Activated CD8-positive, alpha-beta T cell treated with anti-CD3 and anti-CD28 coated beads for 36 hours (primary cell): ENCODE measurements at regions not wholly inside any gene's neighbourhood (a gene's known extent, or its start where the extent isn't known, plus 50 kb on each side); places are given as distances from the start of the nearest gene placed in this dataset.

Source experiments
- ATAC-seq: fragments of 200-7000 bp; cut with Tn5 transposase; one replicate; pipeline ENCODE4 v1.10.0; 2021; ENCODE audit warnings: mild to moderate bottlenecking, moderate library complexity
- CTCF ChIA-PET: fragments of 350-600 bp; sonication (Branson Sonifier 250); formaldehyde crosslinking; loops from one replicate; lab custom pipeline; 2021; ENCODE audit warnings: antibody characterized with exemption; lab: Charles Lee
- POLR2A ChIA-PET: fragments of 350-600 bp; sonication (Branson Sonifier 250); formaldehyde crosslinking; loops from one replicate; lab custom pipeline; 2021; ENCODE audit warnings: antibody characterized with exemption; lab: Charles Lee
- DNase-seq: peaks from one replicate; pipeline ENCODE4 v3.0.0-alpha.2; 2020
- H3K27ac Mint-ChIP-seq: one replicate; pipeline ENCODE4 v1.8.0; 2021; ENCODE audit warnings: mild to moderate bottlenecking, mixed read lengths
- H3K27me3 Mint-ChIP-seq: one replicate; pipeline ENCODE4 v1.8.0; 2021; ENCODE audit warnings: mixed read lengths
- H3K36me3 Mint-ChIP-seq: one replicate; pipeline ENCODE4 v1.8.0; 2021; ENCODE audit warnings: low read depth, mixed read lengths
- H3K4me1 Mint-ChIP-seq: one replicate; pipeline ENCODE4 v1.8.0; 2021; ENCODE audit warnings: low read depth, mixed read lengths
- H3K4me3 Mint-ChIP-seq: one replicate; pipeline ENCODE4 v1.8.0; 2021; ENCODE audit warnings: mild to moderate bottlenecking, moderate library complexity, mixed read lengths
- H3K9me3 Mint-ChIP-seq: one replicate; pipeline ENCODE4 v1.8.0; 2021; ENCODE audit warnings: mixed read lengths
- CTCF ChIP-seq: fragments of 200-600 bp; IDR thresholded peaks from one replicate; pipeline ENCODE4 v1.8.0; 2022; ENCODE audit warnings: antibody characterized with exemption, mild to moderate bottlenecking
- intact Hi-C: fragments of 100-400 bp; cut with micrococcal nuclease; formaldehyde crosslinking; loops from one replicate; pipeline ENCODE4 v1.10.0; 2022

- DNase-seq, result no peak
- no peak for ATAC-seq
- Mint-ChIP-seq H3K36me3 (no peaks in the 10 kb centered on the region), H3K27me3 (no peaks in the 10 kb centered on the region), H3K4me1 (no peaks in the 10 kb centered on the region), H3K9me3 (peaks cover 2% of the 10 kb centered on the region), H3K27ac (no peak overlapping the region), H3K4me3 (no peak overlapping the region)
- ChIA-PET CTCF (no interaction called here), POLR2A (no interaction called here)
- no peak for TF ChIP-seq CTCF
- intact Hi-C loops, result no loop called here
Measured at GRCh38 chr13:63896321-63896720, 2480.7 kb upstream of the PCDH20 start.

DNA sequence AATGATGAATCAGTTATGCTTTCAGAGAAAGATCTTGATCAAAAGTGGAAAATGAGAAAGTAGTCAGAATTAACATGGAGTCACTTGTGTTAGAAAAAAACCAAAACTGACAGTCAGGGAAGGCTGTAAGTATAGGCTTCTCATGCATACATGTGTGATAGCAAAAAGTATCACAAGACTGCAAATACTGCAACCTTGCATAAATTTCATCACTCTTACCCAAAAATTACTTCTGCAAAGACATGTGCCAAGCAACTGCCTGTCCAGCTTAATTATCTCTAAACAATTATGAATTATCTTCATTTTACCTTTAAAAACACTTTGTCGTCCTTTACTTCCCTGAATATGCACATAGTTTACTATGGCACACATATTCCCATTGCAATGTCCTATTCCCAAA is 2466.4 kb upstream of the PCDH20 start:
- Mint-ChIP-seq H3K4me1 (no peaks in the 10 kb centered on the region), H3K27me3 (no peaks in the 10 kb centered on the region), H3K36me3 (no peaks in the 10 kb centered on the region), H3K27ac (no peak overlapping the region), H3K4me3 (no peak overlapping the region), H3K9me3 (peaks cover 20% of the 10 kb centered on the region)
- DNase-seq (no peak), ATAC-seq (no peak)
- POLR2A ChIA-PET, result no interaction called here
- intact Hi-C loops, result no loop called here
- no peak for TF ChIP-seq CTCF
- CTCF ChIA-PET, result no interaction called here

DNA sequence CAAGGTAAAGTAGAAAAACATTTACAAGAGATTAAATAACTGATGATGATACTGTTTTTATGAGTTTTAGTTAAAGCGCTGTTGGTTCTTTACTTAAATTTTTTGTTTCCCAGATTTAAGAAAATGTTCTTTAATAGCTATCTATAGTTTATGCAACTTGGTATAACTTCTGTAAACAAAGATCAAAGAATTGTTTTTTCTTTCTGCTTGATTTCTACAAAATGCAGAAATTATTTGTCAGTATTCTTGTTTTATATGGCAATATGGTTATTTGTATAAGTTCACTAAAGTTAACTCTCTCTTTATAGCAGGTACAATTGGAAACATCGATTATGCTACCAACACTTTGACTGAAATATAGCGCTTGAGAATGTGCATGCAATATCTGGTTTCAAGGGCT is 2465.1 kb upstream of the PCDH20 start:
- Mint-ChIP-seq H3K4me1 (no peaks in the 10 kb centered on the region), H3K9me3 (peaks cover 20% of the 10 kb centered on the region), H3K36me3 (no peaks in the 10 kb centered on the region), H3K27ac (no peak overlapping the region), H3K27me3 (no peaks in the 10 kb centered on the region), H3K4me3 (no peak overlapping the region)
- TF ChIP-seq CTCF, result no peak
- DNase-seq, result no peak
- ChIA-PET CTCF (no interaction called here), POLR2A (no interaction called here)
- intact Hi-C loops, result no loop called here
- ATAC-seq, result no peak

GRCh38 chr13:63873936-63874335 is 2458.3 kb upstream of the PCDH20 start:
- CTCF ChIA-PET, result no interaction called here
- Mint-ChIP-seq H3K36me3 (no peaks in the 10 kb centered on the region), H3K4me3 (no peak overlapping the region), H3K27ac (no peak overlapping the region), H3K27me3 (no peaks in the 10 kb centered on the region), H3K4me1 (no peaks in the 10 kb centered on the region), H3K9me3 (peaks cover 11% of the 10 kb centered on the region)
- ATAC-seq (no peak), DNase-seq (no peak)
- TF ChIP-seq CTCF, result no peak
- intact Hi-C loops, result no loop called here
- POLR2A ChIA-PET, result no interaction called here

DNA sequence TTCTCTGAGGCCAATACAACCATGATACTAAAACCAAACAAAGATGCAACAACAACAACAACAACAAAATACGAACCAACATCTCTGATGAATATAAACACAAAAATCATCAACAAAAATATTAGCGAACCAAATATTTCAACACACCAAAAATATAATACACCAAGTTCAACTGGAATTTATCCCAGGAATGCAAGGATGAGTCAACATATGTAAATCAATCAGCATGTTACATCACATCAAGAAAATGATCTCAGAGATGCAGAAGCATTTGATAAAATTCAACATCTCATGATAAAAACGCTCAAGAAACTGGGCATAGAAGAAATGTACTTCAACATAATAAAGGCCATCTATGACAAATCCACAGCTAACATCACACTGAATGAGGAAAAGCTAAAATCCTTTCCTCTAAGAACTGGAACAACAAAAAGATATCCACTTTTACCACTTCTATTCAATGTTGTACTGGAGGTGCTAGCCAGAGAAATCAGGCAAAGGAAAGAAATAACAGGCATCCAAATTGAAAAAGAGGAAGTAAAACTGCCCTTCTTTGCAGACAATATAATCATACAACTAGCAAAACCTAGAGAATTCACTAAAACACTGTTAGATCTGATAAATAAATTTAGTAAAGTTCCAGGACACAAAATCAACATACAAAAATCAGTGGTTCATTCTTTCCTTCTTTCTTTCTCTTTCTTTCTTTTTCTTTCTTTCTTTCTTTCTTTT is 2448.7 kb upstream of the PCDH20 start:
- Mint-ChIP-seq H3K27ac (no peak overlapping the region), H3K36me3 (no peaks in the 10 kb centered on the region), H3K4me3 (no peak overlapping the region), H3K27me3 (no peaks in the 10 kb centered on the region), H3K4me1 (no peaks in the 10 kb centered on the region), H3K9me3 (peaks cover 13% of the 10 kb centered on the region)
- ATAC-seq (no peak), DNase-seq (no peak)
- no peak for TF ChIP-seq CTCF
- ChIA-PET CTCF (no interaction called here), POLR2A (no interaction called here)
- intact Hi-C loops, result no loop called here
